Mammary epithelial cell (primary cell): ENCODE measurements at regions not wholly inside any gene's neighbourhood (a gene's known extent, or its start where the extent isn't known, plus 50 kb on each side); places are given as distances from the start of the nearest gene placed in this dataset.

ENCODE experiments used
- CTCF ChIP-seq, 2 donors: IDR thresholded peaks in 1 of 2; conservative IDR thresholded peaks in 1 of 2; 2 replicates each; pipeline ENCODE4 v1.5.1; 2011 to 2012; ENCODE audit warnings: inconsistent platforms in 2 of 2, low read length in 2 of 2, mild to moderate bottlenecking in 2 of 2, control low read depth in 1 of 2, low read depth in 1 of 2; ENCODE audit not compliant: insufficient read depth in 1 of 2; ENCODE audit errors: extremely low read depth in 1 of 2
- EZH2 ChIP-seq: IDR thresholded peaks from 2 replicates; pipeline ENCODE4 v1.6.1; 2012; ENCODE audit warnings: low read length, inconsistent platforms, borderline replicate concordance

GRCh38 chr14:30115756-30116155 is 188.1 kb upstream of the PRKD1 start:
- no peak for TF ChIP-seq EZH2
- no peak for TF ChIP-seq CTCF (conservative IDR thresholded peaks at IDR 0.05 in 1 of 2, IDR thresholded peaks at IDR 0.05 in 1 of 2; ENCODE audit: extremely low read depth in 1 of 2, insufficient read depth in 1 of 2, low read depth in 1 of 2, low read length in 2 of 2)
